GM12878 (cell line): ENCODE measurements at regions not wholly inside any gene's neighbourhood (a gene's known extent, or its start where the extent isn't known, plus 50 kb on each side); places are given as distances from the start of the nearest gene placed in this dataset.

Experiments used
- ATAC-seq: fragments of 200-7000 bp; cut with Tn5 transposase; 3 replicates; pipeline ENCODE4 v1.9.1; 2020; ENCODE audit warnings: mild to moderate bottlenecking, moderate library complexity
- BruUV-seq: library from RNA; stranded (reverse); fragments of 400-500 nt; replicated peaks from 2 replicates; lab custom pipeline; 2021; lab: Mats Ljungman, UMichigan
- CTCF ChIA-PET: fragments of 300-600 bp; sonication (Branson Sonifier 250); formaldehyde crosslinking; extraction: SDS; loops from one replicate; lab custom pipeline; 2021; ENCODE audit warnings: inconsistent platforms; lab: Yijun Ruan, JAX
- POLR2A ChIA-PET: fragments of 350-600 bp; formaldehyde crosslinking; extraction: SDS; loops from one replicate; lab custom pipeline; 2021; ENCODE audit warnings: inconsistent platforms; lab: Charles Lee
- RAD21 ChIA-PET: fragments of 300-600 bp; sonication (Branson Sonifier 250); formaldehyde crosslinking; loops from one replicate; lab custom pipeline; 2023; ENCODE audit warnings: antibody characterized with exemption; ENCODE audit not compliant: unreplicated experiment; lab: Charles Lee
- SMC1A ChIA-PET: fragments of 300-600 bp; sonication (Branson Sonifier 250); formaldehyde crosslinking; loops from one replicate; lab custom pipeline; 2023; ENCODE audit not compliant: unreplicated experiment, uncharacterized antibody; lab: Charles Lee
- DNase-seq: peaks from one replicate; pipeline ENCODE4 v3.0.0-alpha.2; 2011; ENCODE audit warnings: low read depth, low spot score
- FAIRE-seq: peaks from 3 replicates; lab custom pipeline; 2011; peaks lifted over from hg19 to GRCh38; lab: Jason Lieb, UNC
- H2AFZ ChIP-seq: 2 replicates; pipeline ENCODE4 v1.6.0; 2011; ENCODE audit warnings: low read depth, low read length, control low read depth; ENCODE audit not compliant: control insufficient read depth
- H3K27ac ChIP-seq: 2 replicates; pipeline ENCODE4 v1.5.1; 2011; ENCODE audit warnings: control low read depth; ENCODE audit not compliant: control insufficient read depth, insufficient read depth
- H3K27me3 ChIP-seq, 2 experiments: replicated peaks in 1 of 2; 2 replicates each; pipeline versions ENCODE4 v1.6.0 to v1.6.1; 2011; ENCODE audit warnings: low read length in 1 of 2; ENCODE audit not compliant: control insufficient read depth in 2 of 2, insufficient read depth in 2 of 2
- H3K36me3 ChIP-seq, 2 experiments: 2 replicates each; pipeline ENCODE4 v1.5.1; 2011; ENCODE audit warnings: low read length in 1 of 2; ENCODE audit not compliant: control insufficient read depth in 2 of 2, insufficient read depth in 2 of 2
- H3K4me1 ChIP-seq: 2 replicates; pipeline ENCODE4 v1.6.1; 2011; ENCODE audit warnings: mild to moderate bottlenecking, low read length, moderate library complexity, mixed read lengths; ENCODE audit not compliant: control insufficient read depth, insufficient read depth
- H3K4me2 ChIP-seq: 2 replicates; pipeline ENCODE4 v1.6.0; 2011; ENCODE audit warnings: control low read depth; ENCODE audit not compliant: control insufficient read depth, insufficient read depth
- H3K4me3 ChIP-seq: fragments of 200-600 bp; sonication (generic); 2 replicates; pipeline ENCODE4 v1.5.1; 2016
- H3K79me2 ChIP-seq: 2 replicates; pipeline ENCODE4 v1.6.0; 2011; ENCODE audit warnings: low read length; ENCODE audit not compliant: control insufficient read depth, insufficient read depth
- H3K9ac ChIP-seq: 2 replicates; pipeline ENCODE4 v1.8.0; 2011; ENCODE audit warnings: low read length, control low read depth, mixed read lengths; ENCODE audit not compliant: control insufficient read depth, insufficient read depth
- H3K9me3 ChIP-seq: replicated peaks from 3 replicates; pipeline ENCODE4 v1.5.1; 2011; ENCODE audit warnings: mild to moderate bottlenecking, low read length; ENCODE audit not compliant: control insufficient read depth, insufficient read depth
- H4K20me1 ChIP-seq: 2 replicates; pipeline ENCODE4 v1.6.0; 2011; ENCODE audit not compliant: control insufficient read depth, insufficient read depth
- EED ChIP-seq: sonication (generic); IDR thresholded peaks from 2 replicates; pipeline ENCODE4 v1.6.1; 2016; ENCODE audit warnings: antibody characterized with exemption, low read depth
- HCFC1 ChIP-seq: fragments of 150-350 bp; IDR thresholded peaks from 2 replicates; pipeline ENCODE4 v1.6.1; 2014; ENCODE audit warnings: low read length
- NR2C2 ChIP-seq: IDR thresholded peaks from 2 replicates; pipeline ENCODE4 v1.6.1; 2011; ENCODE audit warnings: borderline replicate concordance, low read depth; ENCODE audit not compliant: control insufficient read depth, insufficient read length
- NR2F1 ChIP-seq: fragments of 450-650 bp; conservative IDR thresholded peaks from 2 replicates; pipeline ENCODE4 v1.6.1; 2017; ENCODE audit warnings: mild to moderate bottlenecking
- SUPT20H ChIP-seq: IDR thresholded peaks from 2 replicates; pipeline ENCODE4 v1.6.1; 2011; ENCODE audit warnings: low read depth, mild to moderate bottlenecking, low read length, moderate library complexity, borderline replicate concordance; ENCODE audit not compliant: control insufficient read depth
- ZBTB33 ChIP-seq: fragments of 450-650 bp; IDR thresholded peaks from 2 replicates; pipeline ENCODE4 v1.6.1; 2017; ENCODE audit warnings: mild to moderate bottlenecking
- WGBS: methylation state at CpG from one replicate; pipeline ENCODE4 v1.1.6; 2016; ENCODE audit warnings: low lambda C conversion rate; ENCODE audit not compliant: insufficient replicate concordance, insufficient coverage; ENCODE audit errors: missing lambda C conversion rate; 5-methylcytosine and 5-hydroxymethylcytosine counted together
- in situ Hi-C: fragments of 300-500 bp; cut with MboI; formaldehyde crosslinking; loops from 9 replicates; pipeline ENCODE4 v1.14.3; 2018; ENCODE audit warnings: mixed read lengths
- intact Hi-C: fragments of 100-400 bp; cut with micrococcal nuclease; formaldehyde crosslinking; loops from one replicate; pipeline ENCODE4 v1.14.2; 2022; ENCODE audit not compliant: unreplicated experiment

- TF ChIP-seq NR2C2 = no peak
Observed at GRCh38 chr12:78586790-78587189, 277.8 kb upstream of the SYT1 start (continued).

- no peaks in the 10 kb centered on the region for H3K4me1 ChIP-seq
- no peak overlapping the region for H3K27ac ChIP-seq
- RAD21 ChIA-PET = no interaction called here
- no peak for ATAC-seq
- no peak for TF ChIP-seq EED
- no peak for TF ChIP-seq HCFC1
- TF ChIP-seq SUPT20H = no peak
- TF ChIP-seq NR2F1 = no peak
- no peak for TF ChIP-seq ZBTB33
- H3K27me3 ChIP-seq = no peaks in the 10 kb centered on the region
- no peak overlapping the region for H2AFZ ChIP-seq
- no peak overlapping the region for H3K9ac ChIP-seq
- H3K36me3 ChIP-seq = no peaks in the 10 kb centered on the region
- no peaks in the 10 kb centered on the region for H3K9me3 ChIP-seq
- no peaks in the 10 kb centered on the region for H4K20me1 ChIP-seq
- CTCF ChIA-PET = no interaction called here
- no peaks in the 10 kb centered on the region for H3K79me2 ChIP-seq
- in situ Hi-C loops (no loop called here), intact Hi-C loops (no loop called here)
- no peak for DNase-seq
- FAIRE-seq = no peak
- SMC1A ChIA-PET = no interaction called here
- no TSS peak for BruUV-seq
- H3K4me3 ChIP-seq = no peak overlapping the region
- 38% methylated on average over 3 of the region's 3 CpGs for WGBS
- no peak overlapping the region for H3K4me2 ChIP-seq
- POLR2A ChIA-PET = no interaction called here
Observed at GRCh38 chr12:78599366-78599765, 265.2 kb upstream of the SYT1 start.
